GM12878 (cell line): ENCODE measurements at regions not wholly inside any gene's neighbourhood (a gene's known extent, or its start where the extent isn't known, plus 50 kb on each side); places are given as distances from the start of the nearest gene placed in this dataset.

Source experiments
- ATAC-seq: fragments of 200-7000 bp; cut with Tn5 transposase; 3 replicates; pipeline ENCODE4 v1.9.1; 2020; ENCODE audit warnings: mild to moderate bottlenecking, moderate library complexity
- BruUV-seq: library from RNA; stranded (reverse); fragments of 400-500 nt; replicated peaks from 2 replicates; lab custom pipeline; 2021; lab: Mats Ljungman, UMichigan
- CTCF ChIA-PET: fragments of 300-600 bp; sonication (Branson Sonifier 250); formaldehyde crosslinking; extraction: SDS; loops from one replicate; lab custom pipeline; 2021; ENCODE audit warnings: inconsistent platforms; lab: Yijun Ruan, JAX
- POLR2A ChIA-PET: fragments of 350-600 bp; formaldehyde crosslinking; extraction: SDS; loops from one replicate; lab custom pipeline; 2021; ENCODE audit warnings: inconsistent platforms; lab: Charles Lee
- RAD21 ChIA-PET: fragments of 300-600 bp; sonication (Branson Sonifier 250); formaldehyde crosslinking; loops from one replicate; lab custom pipeline; 2023; ENCODE audit warnings: antibody characterized with exemption; ENCODE audit not compliant: unreplicated experiment; lab: Charles Lee
- SMC1A ChIA-PET: fragments of 300-600 bp; sonication (Branson Sonifier 250); formaldehyde crosslinking; loops from one replicate; lab custom pipeline; 2023; ENCODE audit not compliant: unreplicated experiment, uncharacterized antibody; lab: Charles Lee
- DNase-seq: peaks from one replicate; pipeline ENCODE4 v3.0.0-alpha.2; 2011; ENCODE audit warnings: low read depth, low spot score
- FAIRE-seq: peaks from 3 replicates; lab custom pipeline; 2011; peaks lifted over from hg19 to GRCh38; lab: Jason Lieb, UNC
- H2AFZ ChIP-seq: 2 replicates; pipeline ENCODE4 v1.6.0; 2011; ENCODE audit warnings: low read depth, low read length, control low read depth; ENCODE audit not compliant: control insufficient read depth
- H3K27ac ChIP-seq: 2 replicates; pipeline ENCODE4 v1.5.1; 2011; ENCODE audit warnings: control low read depth; ENCODE audit not compliant: control insufficient read depth, insufficient read depth
- H3K27me3 ChIP-seq, 2 experiments: replicated peaks in 1 of 2; 2 replicates each; pipeline versions ENCODE4 v1.6.0 to v1.6.1; 2011; ENCODE audit warnings: low read length in 1 of 2; ENCODE audit not compliant: control insufficient read depth in 2 of 2, insufficient read depth in 2 of 2
- H3K36me3 ChIP-seq, 2 experiments: 2 replicates each; pipeline ENCODE4 v1.5.1; 2011; ENCODE audit warnings: low read length in 1 of 2; ENCODE audit not compliant: control insufficient read depth in 2 of 2, insufficient read depth in 2 of 2
- H3K4me1 ChIP-seq: 2 replicates; pipeline ENCODE4 v1.6.1; 2011; ENCODE audit warnings: mild to moderate bottlenecking, low read length, moderate library complexity, mixed read lengths; ENCODE audit not compliant: control insufficient read depth, insufficient read depth
- H3K4me2 ChIP-seq: 2 replicates; pipeline ENCODE4 v1.6.0; 2011; ENCODE audit warnings: control low read depth; ENCODE audit not compliant: control insufficient read depth, insufficient read depth
- H3K4me3 ChIP-seq: fragments of 200-600 bp; sonication (generic); 2 replicates; pipeline ENCODE4 v1.5.1; 2016
- H3K79me2 ChIP-seq: 2 replicates; pipeline ENCODE4 v1.6.0; 2011; ENCODE audit warnings: low read length; ENCODE audit not compliant: control insufficient read depth, insufficient read depth
- H3K9ac ChIP-seq: 2 replicates; pipeline ENCODE4 v1.8.0; 2011; ENCODE audit warnings: low read length, control low read depth, mixed read lengths; ENCODE audit not compliant: control insufficient read depth, insufficient read depth
- H3K9me3 ChIP-seq: replicated peaks from 3 replicates; pipeline ENCODE4 v1.5.1; 2011; ENCODE audit warnings: mild to moderate bottlenecking, low read length; ENCODE audit not compliant: control insufficient read depth, insufficient read depth
- H4K20me1 ChIP-seq: 2 replicates; pipeline ENCODE4 v1.6.0; 2011; ENCODE audit not compliant: control insufficient read depth, insufficient read depth
- BHLHE40 ChIP-seq, 2 experiments: fragments of 450-650 bp in 1 of 2; IDR thresholded peaks; 2 replicates each; pipeline ENCODE4 v1.6.1; 2011 to 2017; ENCODE audit warnings: low read depth in 2 of 2, borderline replicate concordance in 1 of 2, improper control_type of control experiment in 1 of 2, low read length in 1 of 2, mild to moderate bottlenecking in 1 of 2
- FOXK2 ChIP-seq: fragments of 450-650 bp; IDR thresholded peaks from 2 replicates; pipeline ENCODE4 v1.6.1; 2017; ENCODE audit warnings: mild to moderate bottlenecking, moderate library complexity
- IRF3 ChIP-seq: fragments of 450-650 bp; IDR thresholded peaks from 2 replicates; pipeline ENCODE4 v1.6.1; 2014; ENCODE audit warnings: mild to moderate bottlenecking
- JUND ChIP-seq: IDR thresholded peaks from 2 replicates; pipeline ENCODE4 v1.6.1; 2012; ENCODE audit warnings: low read depth, mild to moderate bottlenecking, low read length, improper control_type of control experiment, moderate library complexity
- NFYB ChIP-seq: IDR thresholded peaks from 2 replicates; pipeline ENCODE4 v1.6.1; 2011; ENCODE audit warnings: low read depth, mild to moderate bottlenecking, low read length, improper control_type of control experiment, moderate library complexity; ENCODE audit not compliant: insufficient read depth
- NKRF ChIP-seq: fragments of 450-650 bp; conservative IDR thresholded peaks from 2 replicates; pipeline ENCODE4 v1.6.1; 2017; ENCODE audit warnings: mild to moderate bottlenecking, moderate library complexity
- NR2C1 ChIP-seq: fragments of 450-650 bp; IDR thresholded peaks from 2 replicates; pipeline ENCODE4 v1.6.1; 2017; ENCODE audit warnings: antibody characterized with exemption, mild to moderate bottlenecking, moderate library complexity
- PKNOX1 ChIP-seq: fragments of 450-650 bp; IDR thresholded peaks from 2 replicates; pipeline ENCODE4 v1.6.1; 2016; ENCODE audit warnings: mild to moderate bottlenecking
- RBBP5 ChIP-seq: fragments of 200-600 bp; sonication (generic); conservative IDR thresholded peaks from 2 replicates; pipeline ENCODE4 v1.6.1; 2016
- RFX5 ChIP-seq: IDR thresholded peaks from 2 replicates; pipeline ENCODE4 v1.6.1; 2011; ENCODE audit warnings: low read depth, low read length, improper control_type of control experiment
- ZBTB40 ChIP-seq: fragments of 450-650 bp; IDR thresholded peaks from 2 replicates; pipeline ENCODE4 v1.6.1; 2016; ENCODE audit warnings: mild to moderate bottlenecking, moderate library complexity, borderline replicate concordance
- ZNF207 ChIP-seq: fragments of 450-650 bp; IDR thresholded peaks from 2 replicates; pipeline ENCODE4 v1.6.1; 2014; ENCODE audit warnings: antibody characterized with exemption, mild to moderate bottlenecking, borderline replicate concordance
- WGBS: methylation state at CpG from one replicate; pipeline ENCODE4 v1.1.6; 2016; ENCODE audit warnings: low lambda C conversion rate; ENCODE audit not compliant: insufficient replicate concordance, insufficient coverage; ENCODE audit errors: missing lambda C conversion rate; 5-methylcytosine and 5-hydroxymethylcytosine counted together
- in situ Hi-C: fragments of 300-500 bp; cut with MboI; formaldehyde crosslinking; loops from 9 replicates; pipeline ENCODE4 v1.14.3; 2018; ENCODE audit warnings: mixed read lengths
- intact Hi-C: fragments of 100-400 bp; cut with micrococcal nuclease; formaldehyde crosslinking; loops from one replicate; pipeline ENCODE4 v1.14.2; 2022; ENCODE audit not compliant: unreplicated experiment

GRCh38 chr2:22340716-22341115 lies 1044.3 kb upstream of the KLHL29 start:
- TF ChIP-seq NR2C1 (no peak), JUND (no peak), BHLHE40 (IDR thresholded peaks at IDR 0.05; ENCODE audit: borderline replicate concordance in 1 of 2, low read depth in 2 of 2, low read length in 1 of 2) (no peak), PKNOX1 (no peak), NFYB (no peak), FOXK2 (no peak), RFX5 (no peak), NKRF (no peak), IRF3 (no peak), ZBTB40 (no peak), RBBP5 (no peak), ZNF207 (no peak)
- Histone ChIP-seq H3K36me3 (no peaks in the 10 kb centered on the region), H3K27ac (no peak overlapping the region), H3K4me3 (no peak overlapping the region), H3K9me3 (no peaks in the 10 kb centered on the region), H3K4me2 (no peak overlapping the region), H3K4me1 (no peaks in the 10 kb centered on the region), H3K79me2 (no peaks in the 10 kb centered on the region), H2AFZ (no peak overlapping the region), H4K20me1 (no peaks in the 10 kb centered on the region), H3K9ac (no peak overlapping the region), H3K27me3 (no peaks in the 10 kb centered on the region)
- intact Hi-C loops (no loop called here), in situ Hi-C loops (no loop called here)
- WGBS: 53% methylated on average over 2 of the region's 2 CpGs
- FAIRE-seq (no peak), ATAC-seq (no peak), DNase-seq (no peak)
- RAD21 ChIA-PET: no interaction called here
- POLR2A ChIA-PET: no interaction called here
- SMC1A ChIA-PET: no interaction called here
- CTCF ChIA-PET: interaction anchor here (1.1 kb wide), 1 partner anchor 15 kb away, joined by 3 read pairs; no protein-coding TSS in a partner anchor
- no TSS peak for BruUV-seq
